H9 (cell line): ENCODE measurements at regions not wholly inside any gene's neighbourhood (a gene's known extent, or its start where the extent isn't known, plus 50 kb on each side); places are given as distances from the start of the nearest gene placed in this dataset.

Experiments
- DNase-seq: peaks from one replicate; pipeline ENCODE4 v3.0.0-alpha.2; 2017
- H2AFZ ChIP-seq: one replicate; pipeline ENCODE4 v1.6.1; 2013; ENCODE audit warnings: mild to moderate bottlenecking, low read length, control low read depth, moderate library complexity
- H2AK5ac ChIP-seq: 2 replicates; pipeline ENCODE4 v1.6.1; 2013; ENCODE audit warnings: low read length, control low read depth, mixed read lengths; ENCODE audit not compliant: insufficient read length
- H2BK120ac ChIP-seq: one replicate; pipeline ENCODE4 v1.6.1; 2013; ENCODE audit warnings: low read depth, mild to moderate bottlenecking, low read length, control low read depth, inconsistent platforms; ENCODE audit not compliant: poor library complexity, severe bottlenecking
- H2BK12ac ChIP-seq: 2 replicates; pipeline ENCODE4 v1.6.1; 2013; ENCODE audit warnings: low read length, control low read depth, mixed read lengths, low read depth; ENCODE audit not compliant: insufficient read length
- H2BK15ac ChIP-seq: 2 replicates; pipeline ENCODE4 v1.6.1; 2013; ENCODE audit warnings: low read depth, low read length, control low read depth
- H2BK20ac ChIP-seq: one replicate; pipeline ENCODE4 v1.6.1; 2013; ENCODE audit warnings: low read depth, mild to moderate bottlenecking, low read length, control low read depth, inconsistent platforms; ENCODE audit not compliant: poor library complexity, severe bottlenecking
- H2BK5ac ChIP-seq: 2 replicates; pipeline ENCODE4 v1.6.1; 2013; ENCODE audit warnings: low read length, control low read depth, mixed read lengths; ENCODE audit not compliant: insufficient read length
- H3K14ac ChIP-seq: 2 replicates; pipeline ENCODE4 v1.6.1; 2013; ENCODE audit warnings: low read length, control low read depth; ENCODE audit not compliant: insufficient read depth
- H3K18ac ChIP-seq: 2 replicates; pipeline ENCODE4 v1.6.1; 2013; ENCODE audit warnings: low read depth, mild to moderate bottlenecking, mixed read lengths, low read length, control low read depth; ENCODE audit not compliant: insufficient read length
- H3K23ac ChIP-seq: 2 replicates; pipeline ENCODE4 v1.6.1; 2013; ENCODE audit warnings: low read length, control low read depth, mixed read lengths, low read depth; ENCODE audit not compliant: insufficient read length
- H3K23me2 ChIP-seq: 2 replicates; pipeline ENCODE4 v1.6.1; 2013; ENCODE audit warnings: low read depth, mild to moderate bottlenecking, mixed read lengths, low read length, control low read depth; ENCODE audit not compliant: insufficient read length, poor library complexity, severe bottlenecking
- H3K27ac ChIP-seq: 2 replicates; pipeline ENCODE4 v1.5.1; 2013; ENCODE audit warnings: low read length, control low read depth, mixed read lengths, low read depth; ENCODE audit not compliant: insufficient read length
- H3K27me3 ChIP-seq: 2 replicates; pipeline ENCODE4 v1.6.1; 2013; ENCODE audit warnings: low read length, control low read depth, inconsistent platforms; ENCODE audit not compliant: insufficient read depth
- H3K4ac ChIP-seq: 2 replicates; pipeline ENCODE4 v1.6.1; 2013; ENCODE audit warnings: low read depth, mild to moderate bottlenecking, control low read depth, inconsistent platforms, low read length, moderate library complexity
- H3K4me1 ChIP-seq: 2 replicates; pipeline ENCODE4 v1.6.1; 2013; ENCODE audit warnings: low read length, control low read depth, inconsistent platforms; ENCODE audit not compliant: insufficient read depth
- H3K4me2 ChIP-seq: 2 replicates; pipeline ENCODE4 v1.6.1; 2013; ENCODE audit warnings: low read length, control low read depth, mixed read lengths; ENCODE audit not compliant: insufficient read length, insufficient read depth
- H3K56ac ChIP-seq: 2 replicates; pipeline ENCODE4 v1.6.1; 2013; ENCODE audit warnings: low read depth, mild to moderate bottlenecking, mixed read lengths, low read length, control low read depth; ENCODE audit not compliant: insufficient read length
- H3K79me1 ChIP-seq: 2 replicates; pipeline ENCODE4 v1.6.1; 2013; ENCODE audit warnings: low read depth, mild to moderate bottlenecking, moderate library complexity, low read length, control low read depth, inconsistent platforms; ENCODE audit not compliant: insufficient read depth, poor library complexity, severe bottlenecking
- H3K79me2 ChIP-seq: 2 replicates; pipeline ENCODE4 v1.6.1; 2013; ENCODE audit warnings: low read length, control low read depth, inconsistent platforms; ENCODE audit not compliant: insufficient read depth
- H3K9ac ChIP-seq: 2 replicates; pipeline ENCODE4 v1.6.1; 2013; ENCODE audit warnings: low read length, control low read depth, mixed read lengths; ENCODE audit not compliant: insufficient read length; ENCODE audit errors: extremely low read depth
- H3K9me3 ChIP-seq: one replicate; pipeline ENCODE4 v1.6.1; 2013; ENCODE audit warnings: low read depth, low read length, inconsistent platforms; ENCODE audit not compliant: control insufficient read depth
- H3T11ph ChIP-seq: one replicate; pipeline ENCODE4 v1.6.1; 2013; ENCODE audit warnings: mild to moderate bottlenecking, low read length, control low read depth, inconsistent platforms
- H4K20me1 ChIP-seq: one replicate; pipeline ENCODE4 v1.6.1; 2013; ENCODE audit not compliant: control insufficient read depth, insufficient read length, insufficient read depth
- H4K5ac ChIP-seq: 2 replicates; pipeline ENCODE4 v1.6.1; 2013; ENCODE audit warnings: low read depth, mild to moderate bottlenecking, mixed read lengths, low read length, control low read depth; ENCODE audit not compliant: insufficient read length
- H4K8ac ChIP-seq: replicated peaks from 2 replicates; pipeline ENCODE4 v1.6.1; 2013; ENCODE audit warnings: low read length, control low read depth, mixed read lengths, low read depth; ENCODE audit not compliant: insufficient read length
- H4K91ac ChIP-seq: 2 replicates; pipeline ENCODE4 v1.6.1; 2013; ENCODE audit warnings: low read depth, mild to moderate bottlenecking, moderate library complexity, mixed read lengths, low read length, control low read depth; ENCODE audit not compliant: insufficient read length
- H3K27ac Mint-ChIP-seq, 3 experiments: 2 replicates in 2 of 3; 3 replicates in 1 of 3; pipeline ENCODE4 v1.8.0; 2020 to 2021; ENCODE audit warnings: mixed read lengths in 3 of 3, mild to moderate bottlenecking in 1 of 3, moderate library complexity in 1 of 3
- H3K27me3 Mint-ChIP-seq: 2 replicates; pipeline ENCODE4 v1.8.0; 2021; ENCODE audit warnings: low read depth, mild to moderate bottlenecking, moderate library complexity, mixed read lengths
- H3K36me3 Mint-ChIP-seq, 3 experiments: 2 replicates in 2 of 3; 3 replicates in 1 of 3; pipeline ENCODE4 v1.8.0; 2020 to 2021; ENCODE audit warnings: low read depth in 3 of 3, mixed read lengths in 3 of 3; ENCODE audit not compliant: insufficient read depth in 1 of 3
- H3K4me1 Mint-ChIP-seq, 2 experiments: 2 replicates each; pipeline ENCODE4 v1.8.0; 2020; ENCODE audit warnings: mixed read lengths in 2 of 2
- H3K4me3 Mint-ChIP-seq, 2 experiments: 2 replicates in 1 of 2; 3 replicates in 1 of 2; pipeline ENCODE4 v1.8.0; 2020 to 2021; ENCODE audit warnings: mild to moderate bottlenecking in 2 of 2, mixed read lengths in 2 of 2, moderate library complexity in 1 of 2
- H3K9me3 Mint-ChIP-seq, 2 experiments: 2 replicates in 1 of 2; 3 replicates in 1 of 2; pipeline ENCODE4 v1.8.0; 2020; ENCODE audit warnings: mild to moderate bottlenecking in 2 of 2, mixed read lengths in 2 of 2, moderate library complexity in 1 of 2
- CTCF ChIP-seq: fragments of 200-600 bp; sonication (generic); conservative IDR thresholded peaks from 3 replicates; pipeline ENCODE4 v1.8.0; 2021; ENCODE audit warnings: antibody characterized with exemption, mild to moderate bottlenecking
- WGBS: extraction: QIAGEN DNeasy Blood & Tissue Kit; methylation state at CpG from one replicate; pipeline ENCODE4 v1.1.7; 2013; ENCODE audit warnings: missing lambda C conversion rate, low lambda C conversion rate, mixed read lengths; ENCODE audit not compliant: insufficient read length; ENCODE audit errors: extremely low coverage; 5-methylcytosine and 5-hydroxymethylcytosine counted together

GRCh38 chr16:79431923-79432322, 168.6 kb downstream of the MAF start:
- H3T11ph ChIP-seq, result no peak overlapping the region
- H3K4me2 ChIP-seq, result no peak overlapping the region
- H4K91ac ChIP-seq, result no peak overlapping the region
- H4K20me1 ChIP-seq, result no peaks in the 10 kb centered on the region
- no peak overlapping the region for H2BK120ac ChIP-seq
- H3K14ac ChIP-seq, result no peak overlapping the region
- Mint-ChIP-seq H3K36me3 (no peaks in the 10 kb centered on the region; a peak in 1 of 7 replicates), H3K9me3 (no peaks in the 10 kb centered on the region), H3K4me1 (peaks cover 12 to 18% of the 10 kb centered on the region in 2 experiments), H3K27ac (no peak overlapping the region), H3K27me3 (peaks cover 7% of the 10 kb centered on the region), H3K4me3 (no peak overlapping the region)
- no peak overlapping the region for H2AK5ac ChIP-seq
- H2BK5ac ChIP-seq, result no peak overlapping the region
- H3K79me1 ChIP-seq, result no peaks in the 10 kb centered on the region
- no peaks in the 10 kb centered on the region for H3K9me3 ChIP-seq
- H3K4ac ChIP-seq, result no peak overlapping the region
- no peak overlapping the region for H4K8ac ChIP-seq
- DNase-seq, result no peak
- no peak overlapping the region for H3K23ac ChIP-seq
- no peak overlapping the region for H3K18ac ChIP-seq
- no peak overlapping the region for H3K56ac ChIP-seq
- H4K5ac ChIP-seq, result no peak overlapping the region
- no peaks in the 10 kb centered on the region for H3K79me2 ChIP-seq
- no peaks in the 10 kb centered on the region for H3K4me1 ChIP-seq
- no peak overlapping the region for H3K27ac ChIP-seq
- H2BK20ac ChIP-seq, result no peak overlapping the region
- H2AFZ ChIP-seq, result no peak overlapping the region
- no CpG with 5 or more reads among the region's 4 CpGs for WGBS
- H3K23me2 ChIP-seq, result no peaks in the 10 kb centered on the region
- TF ChIP-seq CTCF, result no peak
- no peaks in the 10 kb centered on the region for H3K27me3 ChIP-seq
- no peak overlapping the region for H2BK12ac ChIP-seq
- no peak overlapping the region for H3K9ac ChIP-seq
- H2BK15ac ChIP-seq, result no peak overlapping the region
